Neural progenitor cell (in vitro differentiated cells): ENCODE measurements at regions not wholly inside any gene's neighbourhood (a gene's known extent, or its start where the extent isn't known, plus 50 kb on each side); places are given as distances from the start of the nearest gene placed in this dataset.

Experiments
- DNase-seq: peaks from one replicate; pipeline ENCODE4 v3.0.0-alpha.2; 2016; ENCODE audit warnings: low spot score
- H2AFZ ChIP-seq: fragments of 200-600 bp; sonication (generic); replicated peaks from 2 replicates; pipeline ENCODE4 v1.6.1; 2016; ENCODE audit warnings: antibody characterized with exemption
- H3F3A ChIP-seq: fragments of 200-600 bp; sonication (generic); 2 replicates; pipeline ENCODE4 v1.6.1; 2016; ENCODE audit warnings: antibody characterized with exemption, low read depth
- H3K27ac ChIP-seq: fragments of 200-600 bp; sonication (generic); 2 replicates; pipeline ENCODE4 v1.5.1; 2016; ENCODE audit warnings: mild to moderate bottlenecking
- H3K27me3 ChIP-seq: fragments of 200-600 bp; sonication (generic); 2 replicates; pipeline ENCODE4 v1.6.1; 2016; ENCODE audit warnings: mild to moderate bottlenecking, moderate library complexity
- H3K36me3 ChIP-seq: fragments of 200-600 bp; sonication (generic); 2 replicates; pipeline ENCODE4 v1.5.1; 2016
- H3K4me1 ChIP-seq: fragments of 200-600 bp; sonication (generic); 2 replicates; pipeline ENCODE4 v1.6.1; 2016; ENCODE audit warnings: mixed run types
- H3K4me2 ChIP-seq: fragments of 200-600 bp; sonication (generic); 2 replicates; pipeline ENCODE4 v1.6.1; 2016
- H3K4me3 ChIP-seq: fragments of 200-600 bp; sonication (generic); 2 replicates; pipeline ENCODE4 v1.5.1; 2016
- H3K79me2 ChIP-seq: fragments of 200-600 bp; sonication (generic); 2 replicates; pipeline ENCODE4 v1.6.1; 2016; ENCODE audit warnings: low read depth
- H3K9ac ChIP-seq: fragments of 200-600 bp; sonication (generic); 2 replicates; pipeline ENCODE4 v1.6.1; 2016
- H3K9me3 ChIP-seq: fragments of 200-600 bp; sonication (generic); 2 replicates; pipeline ENCODE4 v1.5.1; 2016; ENCODE audit warnings: low read depth
- H4K20me1 ChIP-seq: fragments of 200-600 bp; sonication (generic); 2 replicates; pipeline ENCODE4 v1.6.1; 2016; ENCODE audit warnings: low read depth
- H3K27ac Mint-ChIP-seq: 3 replicates; pipeline ENCODE4 v1.8.0; 2021; ENCODE audit warnings: mixed read lengths
- H3K27me3 Mint-ChIP-seq: 2 replicates; pipeline ENCODE4 v1.8.0; 2022; ENCODE audit warnings: low read depth, mild to moderate bottlenecking, inconsistent platforms, moderate library complexity, mixed read lengths; ENCODE audit not compliant: insufficient read depth
- H3K36me3 Mint-ChIP-seq: 3 replicates; pipeline ENCODE4 v1.8.0; 2021; ENCODE audit warnings: mixed read lengths
- H3K4me1 Mint-ChIP-seq: 3 replicates; pipeline ENCODE4 v1.8.0; 2021; ENCODE audit warnings: mixed read lengths
- H3K4me3 Mint-ChIP-seq: 3 replicates; pipeline ENCODE4 v1.8.0; 2021; ENCODE audit warnings: mild to moderate bottlenecking, moderate library complexity, mixed read lengths
- H3K9me3 Mint-ChIP-seq: 3 replicates; pipeline ENCODE4 v1.8.0; 2020; ENCODE audit warnings: mixed read lengths
- EZH2 ChIP-seq: fragments of 200-600 bp; sonication (generic); IDR thresholded peaks from 2 replicates; pipeline ENCODE4 v1.6.1; 2017; ENCODE audit warnings: antibody characterized with exemption, mild to moderate bottlenecking, moderate library complexity
- EZH2phosphoT487 ChIP-seq: fragments of 200-600 bp; sonication (generic); IDR thresholded peaks from 2 replicates; pipeline ENCODE4 v1.6.1; 2017; ENCODE audit warnings: antibody characterized with exemption
- TF ChIP-seq, protein P1 (sequence below): fragments of 200-600 bp; sonication (generic); IDR thresholded peaks from 2 replicates; pipeline ENCODE4 v1.5.1; 2017; ENCODE audit warnings: antibody characterized with exemption, mild to moderate bottlenecking

DNA sequence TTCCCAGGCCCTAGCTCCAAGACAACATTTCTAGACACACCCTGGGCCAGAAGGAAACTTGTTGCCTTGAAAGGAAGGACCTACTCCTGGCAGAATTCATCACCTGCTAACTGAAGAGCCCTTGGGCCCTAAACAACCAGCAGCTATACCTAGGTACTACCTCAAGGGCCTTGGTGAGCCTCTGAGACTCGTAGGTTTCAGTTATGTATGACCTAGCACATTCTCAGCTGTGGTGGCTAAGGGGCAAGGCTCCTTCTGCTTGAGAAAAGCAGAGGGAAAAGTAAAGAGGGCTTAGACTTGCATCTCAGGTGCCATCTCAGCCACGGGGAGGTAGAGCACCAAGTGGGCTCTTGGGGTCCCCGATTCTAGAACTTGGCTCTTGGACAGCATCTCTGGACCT lies 132.3 kb upstream of the NHSL1 start:
- Histone ChIP-seq H3K4me2 (no peak overlapping the region), H3K27ac (no peak overlapping the region), H3K27me3 (no peaks in the 10 kb centered on the region), H3K9ac (no peak overlapping the region), H2AFZ (no peak overlapping the region), H3K9me3 (no peaks in the 10 kb centered on the region), H4K20me1 (no peaks in the 10 kb centered on the region), H3K4me1 (peaks cover 24% of the 10 kb centered on the region), H3K36me3 (no peaks in the 10 kb centered on the region), H3F3A (no peaks in the 10 kb centered on the region), H3K4me3 (no peak overlapping the region), H3K79me2 (peaks cover 20% of the 10 kb centered on the region)
- Mint-ChIP-seq H3K4me1 (no peaks in the 10 kb centered on the region), H3K27ac (no peak overlapping the region), H3K27me3 (no peaks in the 10 kb centered on the region), H3K9me3 (peaks cover 14% of the 10 kb centered on the region), H3K4me3 (no peak overlapping the region), H3K36me3 (peaks cover 2% of the 10 kb centered on the region)
- DNase-seq: no peak
- TF ChIP-seq EZH2: no peak
- TF ChIP-seq, protein P1, sequence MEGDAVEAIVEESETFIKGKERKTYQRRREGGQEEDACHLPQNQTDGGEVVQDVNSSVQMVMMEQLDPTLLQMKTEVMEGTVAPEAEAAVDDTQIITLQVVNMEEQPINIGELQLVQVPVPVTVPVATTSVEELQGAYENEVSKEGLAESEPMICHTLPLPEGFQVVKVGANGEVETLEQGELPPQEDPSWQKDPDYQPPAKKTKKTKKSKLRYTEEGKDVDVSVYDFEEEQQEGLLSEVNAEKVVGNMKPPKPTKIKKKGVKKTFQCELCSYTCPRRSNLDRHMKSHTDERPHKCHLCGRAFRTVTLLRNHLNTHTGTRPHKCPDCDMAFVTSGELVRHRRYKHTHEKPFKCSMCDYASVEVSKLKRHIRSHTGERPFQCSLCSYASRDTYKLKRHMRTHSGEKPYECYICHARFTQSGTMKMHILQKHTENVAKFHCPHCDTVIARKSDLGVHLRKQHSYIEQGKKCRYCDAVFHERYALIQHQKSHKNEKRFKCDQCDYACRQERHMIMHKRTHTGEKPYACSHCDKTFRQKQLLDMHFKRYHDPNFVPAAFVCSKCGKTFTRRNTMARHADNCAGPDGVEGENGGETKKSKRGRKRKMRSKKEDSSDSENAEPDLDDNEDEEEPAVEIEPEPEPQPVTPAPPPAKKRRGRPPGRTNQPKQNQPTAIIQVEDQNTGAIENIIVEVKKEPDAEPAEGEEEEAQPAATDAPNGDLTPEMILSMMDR: no peak

DNA sequence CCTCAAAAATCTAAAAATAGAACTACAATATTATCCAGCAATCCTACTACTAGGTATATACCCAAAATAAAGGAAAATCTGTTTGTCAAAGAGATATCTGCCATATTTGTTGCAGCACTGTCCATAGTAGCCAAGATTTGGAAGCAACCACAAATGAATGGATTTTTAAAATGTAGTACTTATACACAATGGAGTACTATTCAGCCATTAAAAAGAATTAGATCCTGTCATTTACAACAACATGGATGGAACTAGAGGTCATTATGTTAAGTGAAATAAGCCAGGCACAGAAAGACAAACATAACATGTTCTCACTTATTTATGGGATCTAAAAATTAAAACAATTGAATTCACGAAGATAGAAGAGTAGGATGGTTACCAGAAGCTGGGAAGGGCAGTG lies 135.7 kb upstream of the CCDC28A start:
- Mint-ChIP-seq H3K27me3 (peaks cover 2% of the 10 kb centered on the region), H3K27ac (no peak overlapping the region), H3K36me3 (no peaks in the 10 kb centered on the region), H3K4me3 (no peak overlapping the region), H3K9me3 (peaks cover 13% of the 10 kb centered on the region), H3K4me1 (no peaks in the 10 kb centered on the region)
- Histone ChIP-seq H4K20me1 (no peaks in the 10 kb centered on the region), H3K36me3 (no peaks in the 10 kb centered on the region), H3K27ac (no peak overlapping the region), H3K4me1 (peaks cover 25% of the 10 kb centered on the region), H2AFZ (no peak overlapping the region), H3K27me3 (no peaks in the 10 kb centered on the region), H3K79me2 (peaks cover 18% of the 10 kb centered on the region), H3K4me2 (no peak overlapping the region), H3K4me3 (no peak overlapping the region), H3K9me3 (no peaks in the 10 kb centered on the region), H3F3A (no peaks in the 10 kb centered on the region), H3K9ac (no peak overlapping the region)
- DNase-seq: no peak
- no peak for TF ChIP-seq EZH2
- TF ChIP-seq, protein P1: no peak
- no peak for TF ChIP-seq EZH2phosphoT487

DNA sequence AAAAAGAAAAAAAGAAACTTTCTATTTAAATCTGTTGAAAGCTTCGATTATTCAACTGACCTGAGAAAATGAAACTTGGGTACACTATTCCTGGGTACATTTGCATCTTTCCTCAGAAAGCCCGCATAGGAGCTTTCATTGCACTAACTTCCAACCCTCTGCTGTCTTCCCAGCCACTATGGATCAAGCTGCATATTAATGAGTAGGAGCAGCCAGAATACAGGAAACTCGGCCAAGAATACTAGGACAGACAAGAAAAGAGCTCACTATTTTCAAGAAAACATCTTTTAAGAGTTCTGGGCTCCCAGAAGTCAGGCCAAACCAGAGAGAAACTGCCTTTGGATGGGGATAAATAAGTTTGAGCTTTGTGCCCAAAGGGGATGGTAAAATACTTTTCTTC lies 135.0 kb upstream of the CCDC28A start:
- H3F3A ChIP-seq: no peaks in the 10 kb centered on the region
- no peak overlapping the region for H2AFZ ChIP-seq
- Mint-ChIP-seq H3K4me3 (no peak overlapping the region), H3K27me3 (peaks cover 2% of the 10 kb centered on the region), H3K36me3 (no peaks in the 10 kb centered on the region), H3K9me3 (peaks cover 8% of the 10 kb centered on the region), H3K27ac (peak overlapping the region; percentile 39), H3K4me1 (no peaks in the 10 kb centered on the region)
- H3K9ac ChIP-seq: no peak overlapping the region
- no peak overlapping the region for H3K27ac ChIP-seq
- no peak overlapping the region for H3K4me3 ChIP-seq
- H3K4me1 ChIP-seq: peaks cover 18% of the 10 kb centered on the region
- DNase-seq: no peak
- H3K4me2 ChIP-seq: no peak overlapping the region
- H3K36me3 ChIP-seq: no peaks in the 10 kb centered on the region
- H3K9me3 ChIP-seq: no peaks in the 10 kb centered on the region
- H4K20me1 ChIP-seq: no peaks in the 10 kb centered on the region
- TF ChIP-seq EZH2phosphoT487 (no peak), EZH2 (no peak)
- TF ChIP-seq, protein P1: no peak
- H3K27me3 ChIP-seq: no peaks in the 10 kb centered on the region
- peaks cover 18% of the 10 kb centered on the region for H3K79me2 ChIP-seq

DNA sequence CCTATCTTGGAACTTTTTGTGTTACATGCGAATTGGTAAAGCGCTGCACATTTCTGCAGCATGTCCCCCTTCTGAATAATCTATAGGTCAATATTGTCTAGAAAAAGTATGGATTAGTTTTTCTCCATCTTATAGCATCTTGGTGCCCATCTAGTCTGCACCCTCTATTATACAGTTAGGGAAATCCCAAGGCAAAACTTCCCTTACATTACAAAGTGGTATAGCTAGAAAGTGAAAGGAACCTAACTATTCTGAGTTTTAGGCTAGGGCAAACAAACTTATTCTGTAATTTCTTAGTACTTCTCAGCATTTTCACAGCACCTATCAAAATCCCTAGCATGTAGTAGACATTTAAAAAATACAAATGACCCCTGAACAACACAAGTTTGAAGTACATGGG lies 133.5 kb upstream of the CCDC28A start:
- H3K9me3 ChIP-seq: no peaks in the 10 kb centered on the region
- peaks cover 6% of the 10 kb centered on the region for H3K4me1 ChIP-seq
- H3K27me3 Mint-ChIP-seq: peaks cover 2% of the 10 kb centered on the region
- H3K36me3 ChIP-seq: no peaks in the 10 kb centered on the region
- H3K27me3 ChIP-seq: no peaks in the 10 kb centered on the region
- H3K9me3 Mint-ChIP-seq: no peaks in the 10 kb centered on the region
- no peak overlapping the region for H3K4me2 ChIP-seq
- no peak overlapping the region for H3K27ac ChIP-seq
- no peaks in the 10 kb centered on the region for H3F3A ChIP-seq
- no peaks in the 10 kb centered on the region for H3K4me1 Mint-ChIP-seq
- H3K36me3 Mint-ChIP-seq: no peaks in the 10 kb centered on the region
- H2AFZ ChIP-seq: no peak overlapping the region
- DNase-seq: no peak
- no peak overlapping the region for H3K4me3 ChIP-seq
- no peak overlapping the region for H3K9ac ChIP-seq
- H4K20me1 ChIP-seq: no peaks in the 10 kb centered on the region
- no peak overlapping the region for H3K4me3 Mint-ChIP-seq
- H3K27ac Mint-ChIP-seq: no peak overlapping the region
- peaks cover 10% of the 10 kb centered on the region for H3K79me2 ChIP-seq
- TF ChIP-seq EZH2: no peak
- TF ChIP-seq, protein P1: no peak
- TF ChIP-seq EZH2phosphoT487: no peak
